ENCODE measurements at regions not wholly inside any gene's neighbourhood (a gene's known extent, or its start where the extent isn't known, plus 50 kb on each side); places are given as distances from the start of the nearest gene placed in this dataset.

DNA sequence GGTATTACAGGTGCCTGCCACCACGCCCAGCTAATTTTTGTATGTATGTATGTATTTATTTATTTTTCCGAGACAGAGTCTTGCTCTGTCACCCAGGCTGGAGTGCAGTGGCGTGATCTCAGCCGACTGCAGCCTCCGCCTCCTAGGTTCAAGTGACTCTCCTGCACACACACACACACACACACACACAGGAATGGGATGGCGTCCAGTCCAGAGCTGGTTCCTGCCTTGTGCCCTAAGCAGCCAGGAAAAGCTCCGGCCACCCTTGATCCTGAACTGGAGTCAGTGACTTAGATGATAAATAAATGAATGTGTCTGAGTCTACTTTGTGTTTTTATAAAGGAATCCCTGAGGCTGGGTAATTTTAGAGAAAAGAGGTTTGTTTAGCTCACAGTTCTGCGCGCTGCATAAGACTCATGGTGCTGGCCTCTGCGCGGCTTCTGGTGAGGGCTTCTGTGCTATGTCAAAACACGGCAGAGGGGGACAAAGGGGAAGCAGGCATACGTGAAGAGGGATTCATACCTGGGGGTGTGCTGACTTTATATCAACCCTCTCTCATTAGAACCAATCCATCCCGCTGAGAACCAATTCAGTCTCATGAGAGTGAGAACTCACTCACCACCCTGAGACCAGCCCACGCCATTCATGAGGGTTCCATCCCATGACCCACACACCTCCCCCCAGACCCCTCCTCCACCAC, 59.7 kb upstream of the PHLPP1 start:
- no peaks in the 10 kb centered on the region for H3K4me1 ChIP-seq (ENCODE audit: control insufficient read depth in 2 of 3, insufficient read depth in 2 of 3, low read depth in 1 of 3, low read length in 3 of 3)
- no peaks in the 10 kb centered on the region for H3K27me3 ChIP-seq (ENCODE audit: control insufficient read depth, insufficient read depth, low read length)
- H3K9ac ChIP-seq (ENCODE audit: low read length in 3 of 3): no peak overlapping the region
- H3K27ac ChIP-seq (ENCODE audit: low read depth in 2 of 2, low read length in 2 of 2): no peak overlapping the region
- intact Hi-C loops (cut with DNase I): no loop called here
- FAIRE-seq (no peak), DNase-seq (no peak)
- TF ChIP-seq, protein P1, sequence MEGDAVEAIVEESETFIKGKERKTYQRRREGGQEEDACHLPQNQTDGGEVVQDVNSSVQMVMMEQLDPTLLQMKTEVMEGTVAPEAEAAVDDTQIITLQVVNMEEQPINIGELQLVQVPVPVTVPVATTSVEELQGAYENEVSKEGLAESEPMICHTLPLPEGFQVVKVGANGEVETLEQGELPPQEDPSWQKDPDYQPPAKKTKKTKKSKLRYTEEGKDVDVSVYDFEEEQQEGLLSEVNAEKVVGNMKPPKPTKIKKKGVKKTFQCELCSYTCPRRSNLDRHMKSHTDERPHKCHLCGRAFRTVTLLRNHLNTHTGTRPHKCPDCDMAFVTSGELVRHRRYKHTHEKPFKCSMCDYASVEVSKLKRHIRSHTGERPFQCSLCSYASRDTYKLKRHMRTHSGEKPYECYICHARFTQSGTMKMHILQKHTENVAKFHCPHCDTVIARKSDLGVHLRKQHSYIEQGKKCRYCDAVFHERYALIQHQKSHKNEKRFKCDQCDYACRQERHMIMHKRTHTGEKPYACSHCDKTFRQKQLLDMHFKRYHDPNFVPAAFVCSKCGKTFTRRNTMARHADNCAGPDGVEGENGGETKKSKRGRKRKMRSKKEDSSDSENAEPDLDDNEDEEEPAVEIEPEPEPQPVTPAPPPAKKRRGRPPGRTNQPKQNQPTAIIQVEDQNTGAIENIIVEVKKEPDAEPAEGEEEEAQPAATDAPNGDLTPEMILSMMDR (IDR thresholded peaks at IDR 0.05; ENCODE audit: borderline replicate concordance, extremely low read depth, insufficient read depth): no peak
- H3K9me3 ChIP-seq (ENCODE audit: control insufficient read depth in 2 of 3, insufficient read depth in 1 of 3, low read length in 3 of 3): no peaks in the 10 kb centered on the region
- H3K4me3 ChIP-seq (ENCODE audit: low read length in 3 of 3): no peak overlapping the region
- H3K36me3 ChIP-seq (ENCODE audit: control insufficient read depth in 2 of 3, insufficient read depth in 3 of 3, low read length in 3 of 3): no peaks in the 10 kb centered on the region

DNA sequence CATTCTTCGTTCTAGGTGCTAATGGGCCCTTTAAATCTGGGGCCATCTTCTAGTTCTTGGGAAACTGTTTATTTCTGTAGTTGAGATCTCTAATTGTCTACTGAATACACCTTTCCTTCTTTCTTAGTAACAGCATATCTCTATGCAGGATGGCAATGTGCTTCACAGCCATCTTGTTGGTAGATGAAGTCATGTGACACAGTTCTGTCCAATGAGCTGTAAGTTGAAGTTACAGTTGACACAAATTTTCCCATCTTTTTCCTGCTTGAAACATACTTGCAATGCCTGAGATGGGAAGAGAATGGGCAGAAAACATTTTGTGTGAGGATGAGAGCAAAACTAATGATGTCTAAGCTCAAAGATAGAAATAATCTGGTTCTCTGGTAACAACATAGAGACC, 57.3 kb upstream of the PHLPP1 start:
- FAIRE-seq (no peak), DNase-seq (no peak)
- intact Hi-C loops (cut with DNase I): no loop called here
- no peaks in the 10 kb centered on the region for H3K4me1 ChIP-seq (ENCODE audit: control insufficient read depth in 2 of 3, insufficient read depth in 2 of 3, low read depth in 1 of 3, low read length in 3 of 3)
- H3K27me3 ChIP-seq (ENCODE audit: control insufficient read depth, insufficient read depth, low read length): no peaks in the 10 kb centered on the region
- H3K9me3 ChIP-seq (ENCODE audit: control insufficient read depth in 2 of 3, insufficient read depth in 1 of 3, low read length in 3 of 3): no peaks in the 10 kb centered on the region
- no peaks in the 10 kb centered on the region for H3K36me3 ChIP-seq (ENCODE audit: control insufficient read depth in 2 of 3, insufficient read depth in 3 of 3, low read length in 3 of 3)
- no peak overlapping the region for H3K27ac ChIP-seq (ENCODE audit: low read depth in 2 of 2, low read length in 2 of 2)
- H3K4me3 ChIP-seq (ENCODE audit: low read length in 3 of 3): no peak overlapping the region
- H3K9ac ChIP-seq (ENCODE audit: low read length in 3 of 3): no peak overlapping the region
- TF ChIP-seq, protein P1 (IDR thresholded peaks at IDR 0.05; ENCODE audit: borderline replicate concordance, extremely low read depth, insufficient read depth): no peak

DNA sequence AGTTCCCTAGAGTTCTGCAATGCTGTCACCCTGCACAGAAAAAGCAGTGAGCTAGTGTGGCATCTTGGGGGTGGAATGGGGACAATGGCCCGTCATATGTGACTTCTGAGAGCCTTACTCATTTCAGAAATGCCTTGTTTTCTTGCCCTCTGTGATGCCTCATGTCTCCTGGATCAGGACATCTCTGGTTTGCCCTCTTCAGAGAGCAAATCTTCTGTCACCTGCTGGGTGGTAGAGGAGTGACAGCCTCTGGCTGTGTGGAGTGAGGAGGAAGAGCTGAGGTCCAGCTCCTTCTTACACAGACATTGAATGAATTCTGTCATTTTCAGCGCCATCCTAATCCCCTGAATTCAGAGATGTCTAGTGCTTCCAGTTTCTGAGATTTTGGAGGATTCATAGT, 55.6 kb upstream of the PHLPP1 start:
- intact Hi-C loops (cut with DNase I): no loop called here
- FAIRE-seq (no peak), DNase-seq (no peak)
- Histone ChIP-seq H3K27ac (ENCODE audit: low read depth in 2 of 2, low read length in 2 of 2) (no peak overlapping the region), H3K4me3 (ENCODE audit: low read length in 3 of 3) (no peak overlapping the region), H3K27me3 (ENCODE audit: control insufficient read depth, insufficient read depth, low read length) (no peaks in the 10 kb centered on the region), H3K9ac (ENCODE audit: low read length in 3 of 3) (no peak overlapping the region), H3K9me3 (ENCODE audit: control insufficient read depth in 2 of 3, insufficient read depth in 1 of 3, low read length in 3 of 3) (no peaks in the 10 kb centered on the region), H3K4me1 (ENCODE audit: control insufficient read depth in 2 of 3, insufficient read depth in 2 of 3, low read depth in 1 of 3, low read length in 3 of 3) (no peaks in the 10 kb centered on the region), H3K36me3 (ENCODE audit: control insufficient read depth in 2 of 3, insufficient read depth in 3 of 3, low read length in 3 of 3) (no peaks in the 10 kb centered on the region)
- TF ChIP-seq, protein P1 (IDR thresholded peaks at IDR 0.05; ENCODE audit: borderline replicate concordance, extremely low read depth, insufficient read depth): no peak

DNA sequence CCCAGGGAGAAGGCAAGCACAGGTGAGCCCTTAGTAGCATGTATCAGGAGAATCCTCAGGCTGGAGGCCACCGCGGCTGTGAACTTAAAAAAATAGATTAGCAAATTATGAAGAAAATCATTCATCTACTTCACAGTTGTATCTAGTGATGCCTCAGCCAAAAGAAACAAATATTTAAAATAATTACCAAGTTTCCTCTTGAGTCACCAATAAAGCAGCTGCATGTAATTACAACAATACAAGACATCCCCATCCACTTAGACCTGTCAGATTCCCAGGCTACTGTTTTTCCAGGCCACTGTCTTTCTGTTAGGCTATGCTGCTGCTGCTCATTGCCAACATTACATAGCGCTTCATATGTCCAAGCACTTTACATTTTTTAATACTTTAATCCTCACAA, 54.6 kb upstream of the PHLPP1 start:
- Histone ChIP-seq H3K9me3 (ENCODE audit: control insufficient read depth in 2 of 3, insufficient read depth in 1 of 3, low read length in 3 of 3) (no peaks in the 10 kb centered on the region), H3K9ac (ENCODE audit: low read length in 3 of 3) (no peak overlapping the region), H3K27me3 (ENCODE audit: control insufficient read depth, insufficient read depth, low read length) (no peaks in the 10 kb centered on the region), H3K4me3 (ENCODE audit: low read length in 3 of 3) (no peak overlapping the region), H3K4me1 (ENCODE audit: control insufficient read depth in 2 of 3, insufficient read depth in 2 of 3, low read depth in 1 of 3, low read length in 3 of 3) (no peaks in the 10 kb centered on the region), H3K36me3 (ENCODE audit: control insufficient read depth in 2 of 3, insufficient read depth in 3 of 3, low read length in 3 of 3) (no peaks in the 10 kb centered on the region), H3K27ac (ENCODE audit: low read depth in 2 of 2, low read length in 2 of 2) (no peak overlapping the region)
- TF ChIP-seq, protein P1 (IDR thresholded peaks at IDR 0.05; ENCODE audit: borderline replicate concordance, extremely low read depth, insufficient read depth): no peak
- FAIRE-seq (no peak), DNase-seq (no peak)
- intact Hi-C loops (cut with DNase I): no loop called here
